ENCODE measurements at regions not wholly inside any gene's neighbourhood (a gene's known extent, or its start where the extent isn't known, plus 50 kb on each side); places are given as distances from the start of the nearest gene placed in this dataset.

- TF ChIP-seq CTCF (IDR thresholded peaks at IDR 0.05; ENCODE audit: insufficient read depth, low read depth, low read length) (no peak), EZH2 (IDR thresholded peaks at IDR 0.05; ENCODE audit: insufficient read depth, low read length) (no peak)
These were observed 134.3 kb downstream of the TFCP2L1 start for GRCh38 chr2:121150713-121151112.
